22Rv1 (cell line): ENCODE measurements at regions not wholly inside any gene's neighbourhood (a gene's known extent, or its start where the extent isn't known, plus 50 kb on each side); places are given as distances from the start of the nearest gene placed in this dataset.

Experiments used
- ZFX ChIP-seq: fragments of 450-650 bp; IDR thresholded peaks from 2 replicates; pipeline ENCODE4 v1.6.1; 2017; ENCODE audit warnings: antibody characterized with exemption, borderline replicate concordance
- TF ChIP-seq, protein P1 (sequence below): fragments of 450-650 bp; IDR thresholded peaks from 2 replicates; pipeline ENCODE4 v1.5.1; 2017; ENCODE audit warnings: mild to moderate bottlenecking

- TF ChIP-seq, protein P1, sequence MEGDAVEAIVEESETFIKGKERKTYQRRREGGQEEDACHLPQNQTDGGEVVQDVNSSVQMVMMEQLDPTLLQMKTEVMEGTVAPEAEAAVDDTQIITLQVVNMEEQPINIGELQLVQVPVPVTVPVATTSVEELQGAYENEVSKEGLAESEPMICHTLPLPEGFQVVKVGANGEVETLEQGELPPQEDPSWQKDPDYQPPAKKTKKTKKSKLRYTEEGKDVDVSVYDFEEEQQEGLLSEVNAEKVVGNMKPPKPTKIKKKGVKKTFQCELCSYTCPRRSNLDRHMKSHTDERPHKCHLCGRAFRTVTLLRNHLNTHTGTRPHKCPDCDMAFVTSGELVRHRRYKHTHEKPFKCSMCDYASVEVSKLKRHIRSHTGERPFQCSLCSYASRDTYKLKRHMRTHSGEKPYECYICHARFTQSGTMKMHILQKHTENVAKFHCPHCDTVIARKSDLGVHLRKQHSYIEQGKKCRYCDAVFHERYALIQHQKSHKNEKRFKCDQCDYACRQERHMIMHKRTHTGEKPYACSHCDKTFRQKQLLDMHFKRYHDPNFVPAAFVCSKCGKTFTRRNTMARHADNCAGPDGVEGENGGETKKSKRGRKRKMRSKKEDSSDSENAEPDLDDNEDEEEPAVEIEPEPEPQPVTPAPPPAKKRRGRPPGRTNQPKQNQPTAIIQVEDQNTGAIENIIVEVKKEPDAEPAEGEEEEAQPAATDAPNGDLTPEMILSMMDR, result no peak
- no peak for TF ChIP-seq ZFX
These were observed 360.3 kb downstream of the WDR11 start for GRCh38 chr10:121211446-121211845.
